Ascending aorta (tissue), 2 donors: ENCODE measurements at regions not wholly inside any gene's neighbourhood (a gene's known extent, or its start where the extent isn't known, plus 50 kb on each side); places are given as distances from the start of the nearest gene placed in this dataset.

Experiments
- DNase-seq, 2 donors: peaks; one replicate each; pipeline ENCODE4 v3.0.0-alpha.2; 2019; ENCODE audit warnings: low spot score in 2 of 2
- H3K27ac ChIP-seq, 2 donors: fragments of 200-600 bp; sonication (generic); one replicate each; pipeline ENCODE4 v1.5.1; 2016 to 2017; ENCODE audit warnings: mild to moderate bottlenecking in 1 of 2
- H3K27me3 ChIP-seq: fragments of 200-600 bp; sonication (generic); one replicate; pipeline ENCODE4 v1.5.1; 2017
- H3K36me3 ChIP-seq, 2 donors: fragments of 200-600 bp; sonication (generic); one replicate each; pipeline ENCODE4 v1.5.1; 2016
- H3K4me1 ChIP-seq, 2 donors: fragments of 200-600 bp; sonication (generic); one replicate each; pipeline ENCODE4 v1.5.1; 2016 to 2017; ENCODE audit warnings: mild to moderate bottlenecking in 1 of 2
- H3K4me3 ChIP-seq, 2 donors: fragments of 200-600 bp; sonication (generic); one replicate each; pipeline ENCODE4 v1.5.1; 2016 to 2017; ENCODE audit warnings: mild to moderate bottlenecking in 1 of 2
- H3K9me3 ChIP-seq, 2 donors: fragments of 200-600 bp; sonication (generic); one replicate each; pipeline ENCODE4 v1.5.1; 2016
- CTCF ChIP-seq, 3 experiments: fragments of 200-600 bp in 2 of 3; fragments of 450-650 bp in 1 of 3; sonication (generic) in 2 of 3; IDR thresholded peaks; one replicate each; pipeline ENCODE4 v1.5.1; 2016 to 2019; ENCODE audit warnings: antibody characterized with exemption in 3 of 3, mild to moderate bottlenecking in 1 of 3, moderate library complexity in 1 of 3
- intact Hi-C: fragments of 100-400 bp; cut with DNase I; formaldehyde crosslinking; loops from one replicate; pipeline ENCODE4 v1.15.1; 2023

GRCh38 chr18:56238576-56238975 lies 399.8 kb downstream of the TXNL1 start:
- no peaks in the 10 kb centered on the region for H3K36me3 ChIP-seq
- no peaks in the 10 kb centered on the region for H3K27me3 ChIP-seq
- no peak overlapping the region for H3K4me3 ChIP-seq
- peaks cover 0 to 3% of the 10 kb centered on the region in 2 donors for H3K4me1 ChIP-seq
- no peak for TF ChIP-seq CTCF (IDR thresholded peaks at IDR 0.05)
- no peaks in the 10 kb centered on the region for H3K9me3 ChIP-seq
- no peak for DNase-seq
- intact Hi-C loops: loop anchor here (10.0 kb wide), 1 partner anchor 74 kb away; no protein-coding TSS in a partner anchor
- no peak overlapping the region for H3K27ac ChIP-seq

- no peaks in the 10 kb centered on the region for H3K27me3 ChIP-seq
- DNase-seq: no peak
- no peak overlapping the region for H3K27ac ChIP-seq
- no peak overlapping the region for H3K4me3 ChIP-seq
- peaks cover 0 to 3% of the 10 kb centered on the region in 2 donors for H3K4me1 ChIP-seq
- H3K9me3 ChIP-seq: no peaks in the 10 kb centered on the region
- intact Hi-C loops: loop anchor here (10.0 kb wide), 1 partner anchor 71 kb away; no protein-coding TSS in a partner anchor
- no peaks in the 10 kb centered on the region for H3K36me3 ChIP-seq
- no peak for TF ChIP-seq CTCF (IDR thresholded peaks at IDR 0.05)
These were observed 402.8 kb downstream of the TXNL1 start for GRCh38 chr18:56235481-56236013.

DNA sequence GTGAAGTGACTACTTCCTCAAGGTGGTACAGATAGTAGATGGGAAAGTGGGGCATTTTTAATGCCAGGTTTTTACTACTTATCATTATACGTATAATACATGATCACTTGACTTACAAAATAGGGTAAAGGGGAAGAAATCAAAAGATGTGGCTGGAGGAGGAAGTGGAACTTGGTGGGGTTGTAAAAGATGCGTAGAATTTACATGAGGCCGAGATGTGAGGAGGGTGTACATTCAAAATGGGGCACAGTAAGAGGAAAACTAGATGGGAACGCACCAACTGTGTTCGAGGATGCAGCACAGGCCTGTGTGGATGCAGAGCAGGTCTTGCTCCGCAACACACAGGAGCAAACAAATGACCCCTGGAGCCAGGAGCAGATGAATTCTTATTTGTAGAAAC lies 403.3 kb downstream of the TXNL1 start:
- Histone ChIP-seq H3K27me3 (no peaks in the 10 kb centered on the region), H3K4me1 (peaks cover 0 to 3% of the 10 kb centered on the region in 2 donors), H3K9me3 (no peaks in the 10 kb centered on the region), H3K27ac (no peak overlapping the region), H3K36me3 (no peaks in the 10 kb centered on the region), H3K4me3 (no peak overlapping the region)
- intact Hi-C loops: loop anchor here (10.0 kb wide), 1 partner anchor 70 kb away; no protein-coding TSS in a partner anchor
- no peak for TF ChIP-seq CTCF (IDR thresholded peaks at IDR 0.05)
- DNase-seq: no peak

GRCh38 chr18:56233595-56233994 lies 404.8 kb downstream of the TXNL1 start:
- Histone ChIP-seq H3K27me3 (no peaks in the 10 kb centered on the region), H3K9me3 (no peaks in the 10 kb centered on the region), H3K4me1 (peaks cover 0 to 3% of the 10 kb centered on the region in 2 donors), H3K4me3 (no peak overlapping the region), H3K27ac (peak overlapping the region; percentile 37 to 50), H3K36me3 (no peaks in the 10 kb centered on the region)
- DNase-seq: peak in 1 of 2 donors; percentile 68
- TF ChIP-seq CTCF (IDR thresholded peaks at IDR 0.05): no peak
- intact Hi-C loops: loop anchor here (10.0 kb wide), 1 partner anchor 69 kb away; no protein-coding TSS in a partner anchor

DNA sequence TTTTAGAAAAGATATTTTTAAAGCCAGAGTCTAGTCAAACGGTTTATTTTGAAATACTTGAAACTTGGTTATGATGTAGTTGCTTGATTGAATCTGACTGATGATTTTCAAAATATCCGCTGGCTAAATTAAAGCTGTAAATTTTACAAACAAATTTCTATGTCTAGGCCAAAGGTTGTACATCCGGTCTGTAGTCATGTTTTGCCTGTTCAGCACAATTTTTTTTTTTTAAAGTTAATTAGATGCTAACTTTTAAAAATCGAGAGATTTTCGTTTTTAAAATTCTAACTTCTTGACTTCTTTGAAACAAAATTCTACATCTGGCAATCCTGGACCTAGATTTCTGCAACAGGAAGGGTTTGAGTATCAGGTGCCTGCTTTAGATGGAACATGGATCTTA lies 412.4 kb downstream of the TXNL1 start:
- Histone ChIP-seq H3K9me3 (no peaks in the 10 kb centered on the region), H3K4me1 (no peaks in the 10 kb centered on the region), H3K4me3 (no peak overlapping the region), H3K27me3 (no peaks in the 10 kb centered on the region), H3K36me3 (no peaks in the 10 kb centered on the region), H3K27ac (no peak overlapping the region)
- intact Hi-C loops: no loop called here
- DNase-seq: no peak
- no peak for TF ChIP-seq CTCF (IDR thresholded peaks at IDR 0.05)
